HFF-Myc (cell line): ENCODE measurements at regions not wholly inside any gene's neighbourhood (a gene's known extent, or its start where the extent isn't known, plus 50 kb on each side); places are given as distances from the start of the nearest gene placed in this dataset.

ENCODE experiments used
- DNase-seq: peaks from one replicate; pipeline ENCODE4 v3.0.0-alpha.2; 2011; ENCODE audit warnings: low read depth; ENCODE audit errors: extremely low read depth
- H3K4me3 ChIP-seq: replicated peaks from 2 replicates; pipeline ENCODE4 v1.5.1; 2011; ENCODE audit warnings: low read depth, mild to moderate bottlenecking, control low read depth, low read length
- CTCF ChIP-seq: IDR thresholded peaks from 2 replicates; pipeline ENCODE4 v1.5.1; 2012; ENCODE audit warnings: mild to moderate bottlenecking, low read depth, low read length, control low read depth; ENCODE audit errors: missing control alignments

DNA sequence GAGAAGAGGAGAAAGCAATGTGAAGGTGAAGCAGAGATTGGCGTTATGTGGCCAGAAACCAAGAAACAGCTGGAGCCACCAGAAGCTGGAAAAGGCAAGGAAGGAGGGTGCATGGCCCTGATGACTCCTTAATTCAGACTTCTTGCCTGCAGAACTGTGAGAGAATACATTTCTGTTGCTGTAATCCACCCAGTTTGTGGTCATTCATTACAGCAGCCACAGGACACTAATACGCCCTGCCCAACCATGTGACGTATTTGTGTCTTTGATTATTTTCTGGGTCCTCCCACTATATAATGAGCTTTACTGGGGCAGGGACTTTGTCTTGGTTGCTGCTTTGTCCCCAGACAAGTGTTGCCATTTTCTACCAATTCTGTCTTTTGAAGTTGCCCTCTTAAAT is 64.5 kb upstream of the MITF start:
- no peak overlapping the region for H3K4me3 ChIP-seq
- no peak for TF ChIP-seq CTCF
- no peak for DNase-seq

DNA sequence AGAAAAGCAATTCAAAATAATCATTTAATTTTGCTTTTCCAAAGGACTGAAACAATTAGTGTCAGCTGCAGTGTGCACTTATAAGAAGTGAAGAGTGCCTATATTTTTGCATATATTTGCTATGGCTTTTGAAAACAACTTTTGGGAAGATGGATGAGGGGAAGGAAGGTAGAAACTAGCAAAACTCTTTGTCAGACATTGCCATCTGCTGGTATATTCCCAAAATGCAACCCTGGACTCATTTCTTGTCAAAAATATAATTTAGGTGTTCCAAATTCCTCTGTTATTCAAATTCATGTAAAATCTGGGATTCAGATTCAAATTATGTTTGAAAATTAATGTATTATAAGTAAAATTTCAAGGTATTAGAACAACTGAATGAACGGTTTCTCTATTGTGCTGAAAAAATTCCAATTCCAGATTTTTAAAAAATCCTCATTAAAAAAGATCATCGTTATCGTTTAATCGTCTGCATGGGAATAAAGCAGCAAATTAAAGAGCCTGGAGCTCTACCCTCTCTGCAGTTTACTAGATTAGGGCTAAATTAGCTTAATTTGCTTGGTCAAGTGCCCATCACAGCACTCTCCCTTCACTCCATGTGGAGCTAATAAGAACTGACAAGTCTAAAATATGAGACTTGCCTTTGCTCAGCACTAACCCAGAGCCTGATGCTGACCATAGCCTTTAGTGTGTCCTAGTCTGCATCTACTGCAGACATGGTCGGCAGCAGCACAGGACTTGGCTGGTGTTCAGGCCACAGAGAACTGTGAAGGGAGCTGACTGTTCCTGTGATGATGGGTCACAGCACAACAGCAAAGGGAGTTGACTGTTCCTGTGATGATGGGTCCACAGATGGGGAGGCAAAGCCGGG is 67.9 kb upstream of the MITF start:
- peak; percentile 35 for DNase-seq
- peak; percentile 51 for TF ChIP-seq CTCF
- no peak overlapping the region for H3K4me3 ChIP-seq

DNA sequence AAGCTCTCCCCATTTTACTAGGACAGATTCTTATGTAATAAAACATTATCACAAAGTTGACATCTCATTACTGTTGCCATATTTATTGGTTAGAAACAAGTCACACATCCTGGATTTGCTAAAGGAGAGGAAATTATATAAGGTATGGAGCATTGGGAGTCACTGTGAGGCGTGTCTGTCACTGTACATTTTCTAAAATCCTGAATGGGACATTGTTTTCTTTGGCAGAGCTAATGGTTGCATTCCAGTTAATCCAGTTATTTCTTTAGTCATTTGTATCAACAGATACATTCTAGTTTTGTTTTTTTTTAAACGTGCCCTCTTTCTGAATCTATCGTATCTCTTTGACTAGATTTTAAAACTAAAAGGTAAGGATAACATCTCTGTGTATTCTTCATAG is 70.2 kb upstream of the MITF start:
- no peak overlapping the region for H3K4me3 ChIP-seq
- DNase-seq, result no peak
- TF ChIP-seq CTCF, result no peak

- DNase-seq, result no peak
- no peak overlapping the region for H3K4me3 ChIP-seq
- no peak for TF ChIP-seq CTCF
Observed at GRCh38 chr3:69665026-69665737, 74.1 kb upstream of the MITF start.

- no peak for DNase-seq
- no peak overlapping the region for H3K4me3 ChIP-seq
- no peak for TF ChIP-seq CTCF
Observed at GRCh38 chr3:69660631-69661030, 78.6 kb upstream of the MITF start.

GRCh38 chr3:69659180-69659910 is 79.9 kb upstream of the MITF start:
- no peak overlapping the region for H3K4me3 ChIP-seq
- TF ChIP-seq CTCF, result no peak
- no peak for DNase-seq
